HG02852 (cell line): ENCODE measurements at regions not wholly inside any gene's neighbourhood (a gene's known extent, or its start where the extent isn't known, plus 50 kb on each side); places are given as distances from the start of the nearest gene placed in this dataset.
A peak's percentile ranks its signal among the peaks of the same experiment; 100 is the strongest.
"Not testable (repeated sequence)": the region's sequence is repeated elsewhere in the genome, so short reads cannot be mapped to it uniquely, and the experiment has no call there.

Source experiments
- ATAC-seq: cut with Tn5 transposase; IDR thresholded peaks from one replicate; pipeline ENCODE4 v1.9.1; 2021; ENCODE audit warnings: mild to moderate bottlenecking, moderate library complexity; ENCODE audit not compliant: unreplicated experiment

DNA sequence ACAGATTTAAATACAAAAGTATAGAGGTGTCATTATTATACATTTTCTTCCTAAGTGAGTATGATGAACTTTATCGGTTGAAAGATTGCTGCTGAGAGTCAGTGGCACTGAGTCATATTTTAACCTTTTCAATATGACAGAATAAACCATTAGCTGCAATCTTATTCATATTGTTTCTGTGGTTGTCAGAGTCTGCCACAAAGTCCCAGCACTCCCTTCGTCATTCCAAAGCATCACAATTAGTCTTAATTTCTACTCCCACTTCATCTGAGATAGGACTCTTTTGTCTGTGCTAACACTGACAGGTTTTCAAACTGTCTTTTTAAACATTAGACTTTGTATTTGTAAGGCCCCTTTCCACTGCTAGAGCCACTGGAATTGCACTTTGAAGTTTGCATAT is 656.9 kb downstream of the MTRR start:
- no peak for ATAC-seq

DNA sequence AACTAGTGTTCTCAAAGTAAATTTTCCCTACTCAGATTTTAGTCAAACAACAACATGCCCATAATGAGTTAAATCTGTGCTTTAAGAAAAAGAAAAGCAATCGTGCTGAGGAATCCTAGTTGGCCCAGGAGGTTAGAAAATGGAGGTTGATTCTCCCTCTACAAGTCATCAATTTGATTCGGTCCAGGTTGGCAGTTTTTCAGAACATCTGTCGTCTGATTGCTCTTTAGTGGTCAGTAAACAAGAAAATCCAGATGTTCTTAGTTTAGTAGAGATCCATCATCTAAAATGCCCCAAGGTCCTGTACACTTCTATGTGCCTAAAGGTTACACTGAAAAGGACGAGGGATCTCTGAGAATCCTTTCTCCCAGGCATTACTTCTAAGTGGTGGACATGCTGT is 659.2 kb downstream of the MTRR start:
- ATAC-seq = no peak

DNA sequence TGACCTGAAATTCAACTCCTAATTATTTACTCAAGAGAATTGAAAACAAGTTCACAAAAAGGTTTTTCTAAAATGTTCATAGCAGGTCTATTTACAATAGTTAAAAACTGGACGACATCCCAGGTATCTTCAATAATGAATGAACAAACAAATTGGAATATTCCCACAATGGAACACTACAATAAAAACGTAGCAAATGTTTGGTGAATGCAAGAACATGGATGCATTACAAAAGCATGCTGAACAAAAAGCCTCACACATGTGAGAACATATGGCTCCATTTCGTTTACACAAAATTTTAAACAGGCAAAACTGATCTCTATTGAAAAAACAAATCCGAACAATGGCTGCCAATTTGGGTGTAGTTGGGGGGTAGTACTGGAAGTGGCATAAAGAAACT is 669.9 kb downstream of the MTRR start:
- ATAC-seq = no peak

DNA sequence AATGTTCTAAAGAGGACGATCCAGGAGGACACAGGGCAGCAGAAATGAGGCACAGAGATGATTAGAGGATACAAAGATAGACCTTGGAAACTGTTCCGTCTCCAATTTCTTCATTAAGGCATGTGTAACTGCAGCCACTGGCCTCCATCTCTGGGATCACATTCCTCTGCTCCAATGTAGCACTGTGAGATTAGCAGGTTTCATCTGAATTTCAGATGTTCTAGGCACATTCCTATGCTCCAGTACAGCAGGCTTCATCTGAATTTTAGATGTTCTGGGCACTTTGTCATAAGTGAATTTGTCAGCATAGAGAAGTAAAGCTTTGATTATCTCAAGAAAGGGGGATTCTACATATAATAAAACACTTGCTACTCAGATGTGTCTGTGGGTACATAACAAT is 671.4 kb downstream of the MTRR start:
- no peak for ATAC-seq

DNA sequence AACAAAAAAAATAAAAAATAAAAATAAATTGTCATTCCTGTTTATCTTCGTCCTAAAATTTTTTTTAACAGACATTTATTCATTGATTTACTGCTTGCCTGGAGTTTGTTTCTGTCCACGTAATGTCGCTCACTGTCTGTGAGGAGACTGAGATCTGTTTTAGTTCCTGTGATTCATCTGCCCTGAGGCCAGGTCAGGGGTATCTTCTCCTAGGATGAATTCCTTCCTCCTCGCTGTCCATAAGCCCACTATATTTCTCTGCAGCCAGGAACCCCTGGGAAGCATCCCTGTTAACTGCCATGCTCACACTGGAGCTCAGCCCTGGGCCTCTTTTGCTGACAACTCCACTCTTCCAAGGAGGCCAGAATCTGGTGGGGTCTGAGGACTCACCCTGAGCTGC is 682.0 kb downstream of the MTRR start:
- no peak for ATAC-seq

DNA sequence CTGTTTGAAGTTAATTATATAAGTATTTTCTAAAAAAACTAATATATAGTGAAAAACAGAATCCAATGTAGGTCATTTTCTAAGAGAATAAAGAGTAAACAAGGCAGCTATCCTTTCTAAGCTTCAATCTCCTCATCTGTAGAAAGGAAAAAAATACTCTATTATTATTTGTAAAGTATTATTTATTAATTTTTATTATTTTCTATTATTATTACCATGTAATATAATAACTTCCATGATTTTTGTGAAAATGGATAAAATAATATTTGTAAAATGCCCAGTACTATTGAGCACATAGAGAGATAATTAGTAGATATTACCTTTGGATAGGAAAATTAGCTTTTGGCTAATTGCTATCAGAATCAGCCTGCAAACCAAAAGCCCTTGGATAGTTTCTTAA is 684.4 kb downstream of the MTRR start:
- no peak for ATAC-seq

DNA sequence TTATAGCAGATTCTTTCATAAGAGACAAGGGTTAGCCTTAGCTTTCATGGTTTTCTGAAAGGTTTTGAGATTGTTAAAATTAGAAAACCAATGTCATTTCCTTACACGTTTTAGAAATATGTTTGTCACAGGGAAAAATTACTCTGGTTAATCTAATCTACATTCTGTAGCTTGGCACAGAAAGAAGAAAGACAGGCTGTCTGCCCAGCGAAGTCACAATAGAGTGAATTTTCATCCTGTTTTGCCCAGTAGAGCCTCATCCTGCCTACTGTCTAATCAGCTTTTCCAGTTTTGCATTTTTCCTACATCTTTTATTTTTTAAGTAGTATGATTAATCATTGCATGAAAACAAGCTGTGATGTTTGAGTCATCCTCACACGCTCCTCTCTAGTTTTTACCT is 688.8 kb downstream of the MTRR start:
- no peak for ATAC-seq

DNA sequence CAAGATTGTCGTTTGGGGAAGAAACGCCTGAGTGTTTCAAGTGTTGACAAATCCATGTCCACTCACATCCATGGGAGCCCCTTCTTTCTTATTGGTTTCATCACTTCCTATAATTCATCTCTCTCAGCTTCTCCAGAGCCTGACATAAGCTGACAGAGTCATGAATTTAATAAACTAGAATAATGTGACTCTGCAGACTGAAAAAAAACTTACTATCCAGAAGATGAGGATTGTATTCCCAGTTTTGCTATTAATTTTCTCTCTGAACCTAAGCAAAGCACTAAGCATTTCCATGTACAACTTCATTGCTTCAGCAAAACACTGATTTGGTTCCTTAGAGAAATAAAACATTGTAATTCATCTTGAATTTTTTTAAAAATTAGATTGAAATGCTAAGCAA is 691.8 kb downstream of the MTRR start:
- no peak for ATAC-seq

DNA sequence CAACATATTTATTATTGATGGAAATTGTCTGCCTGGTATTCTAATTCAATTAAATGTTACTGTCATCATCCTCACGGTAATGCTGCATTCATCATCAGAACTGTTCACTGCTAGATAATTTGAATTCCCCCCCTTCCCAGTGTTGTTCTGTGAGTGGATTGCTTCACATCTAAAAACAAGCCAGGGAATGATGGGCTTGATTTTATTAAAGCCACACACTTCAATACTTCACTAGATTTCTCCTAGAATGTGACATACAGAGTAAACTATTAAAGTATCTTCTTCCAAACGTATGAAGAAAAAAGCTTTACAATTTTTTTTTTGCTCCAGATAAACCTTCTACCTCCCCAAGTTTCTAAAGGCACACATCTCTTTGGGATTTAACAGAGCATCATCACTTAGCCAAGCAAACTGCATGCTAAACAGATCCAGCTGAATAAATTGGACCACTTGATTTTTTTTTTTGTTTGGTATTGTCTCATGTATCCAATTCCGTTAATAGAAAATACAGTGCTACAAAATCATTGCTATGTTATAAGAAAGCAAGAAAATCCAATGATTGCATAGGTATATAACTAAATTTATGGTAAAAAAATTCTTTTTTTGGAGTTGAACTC is 692.4 kb downstream of the MTRR start:
- ATAC-seq = no peak

DNA sequence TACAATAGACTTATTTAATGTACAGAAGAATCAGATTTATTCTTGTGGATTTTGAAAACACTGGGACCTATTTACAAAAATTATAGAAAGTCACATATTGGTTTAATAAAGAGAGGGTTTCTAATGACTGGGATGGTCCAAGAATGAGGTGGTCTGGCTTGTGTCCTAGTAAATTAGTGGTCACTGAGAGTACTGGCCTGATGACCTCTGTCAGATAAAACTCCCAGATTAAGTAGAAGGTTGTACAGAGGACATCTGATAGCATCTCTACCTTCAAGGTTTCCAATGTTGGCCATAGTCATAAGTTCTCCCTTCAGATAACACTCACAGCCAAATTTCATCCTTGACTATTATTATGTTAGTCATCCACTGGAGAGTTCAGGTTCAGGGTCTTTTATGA is 692.9 kb downstream of the MTRR start:
- no peak for ATAC-seq

DNA sequence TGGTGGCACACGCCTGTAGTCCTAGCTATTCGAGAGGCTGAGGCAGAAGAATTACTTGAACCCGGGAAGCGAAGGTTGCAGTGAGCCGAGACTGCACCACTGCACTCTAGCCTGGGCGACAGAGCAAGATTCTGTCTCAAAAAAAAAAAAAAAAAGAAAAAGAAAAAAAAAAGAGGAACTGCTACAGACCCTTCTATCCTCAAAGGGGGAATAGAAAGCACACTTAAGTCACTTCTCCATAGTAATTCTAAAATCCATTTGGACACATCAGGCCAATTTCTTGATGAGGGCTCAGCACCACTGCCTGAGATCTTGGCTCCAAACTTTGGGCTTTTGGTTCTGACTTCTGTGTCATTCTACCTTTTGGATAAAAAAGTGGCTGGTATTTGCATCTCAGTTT is 694.6 kb downstream of the MTRR start:
- not testable (repeated sequence) for ATAC-seq

DNA sequence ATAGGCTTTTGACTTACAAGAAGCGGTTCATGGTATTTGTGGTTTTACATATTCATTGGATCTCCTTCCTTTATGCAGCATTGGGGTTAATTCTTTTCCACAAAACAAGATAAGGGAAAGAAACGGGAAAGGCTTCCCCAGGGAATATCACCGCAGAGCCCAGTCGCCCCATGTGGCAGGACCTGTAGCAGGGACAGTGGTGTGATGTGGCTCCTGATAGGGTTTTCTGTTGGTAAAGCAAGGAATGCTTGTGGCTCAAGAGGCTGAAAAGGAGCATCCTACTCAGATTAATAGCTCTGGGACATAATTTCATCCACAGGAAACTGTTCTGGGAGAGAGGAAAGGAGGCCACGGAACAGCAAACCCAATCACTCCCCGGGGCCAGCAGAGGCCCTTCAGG is 699.9 kb downstream of the MTRR start:
- ATAC-seq = no peak

DNA sequence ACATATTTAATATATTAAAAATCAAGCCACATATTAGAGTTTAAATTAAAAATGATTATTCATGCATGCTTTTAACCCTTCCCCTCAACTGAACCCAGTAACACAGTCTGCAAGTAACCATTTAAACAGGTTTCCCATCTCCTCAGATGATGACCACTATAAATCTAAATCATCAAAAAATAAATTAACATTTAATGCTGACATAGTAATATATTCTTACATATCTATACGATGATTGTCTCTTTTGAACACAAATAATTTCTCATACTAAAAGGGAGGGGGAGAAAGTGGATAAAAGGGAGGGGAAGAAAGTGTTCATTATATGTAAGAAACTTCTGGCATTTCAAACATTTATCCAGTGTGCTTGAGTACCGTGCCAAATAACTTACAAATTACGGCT is 701.6 kb downstream of the MTRR start:
- ATAC-seq = no peak

DNA sequence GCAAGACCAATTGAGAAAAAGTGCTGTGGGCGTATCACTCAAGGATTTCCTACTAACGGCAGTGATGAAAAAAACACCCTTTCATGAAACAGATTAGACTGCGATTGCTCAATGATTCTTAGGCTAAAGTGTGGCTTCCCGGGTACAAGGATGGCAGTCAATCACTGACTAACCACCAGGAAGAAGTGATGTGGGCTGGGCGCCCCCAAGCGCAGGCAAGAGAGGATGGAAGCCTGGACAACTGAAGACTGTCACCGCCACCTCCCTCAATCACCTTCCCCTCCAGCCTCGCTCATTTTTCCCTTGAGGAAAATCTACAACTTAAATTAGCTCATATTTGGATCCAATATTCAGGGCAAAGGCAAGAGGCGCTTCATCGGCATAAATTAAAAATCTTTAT is 707.2 kb downstream of the MTRR start:
- ATAC-seq = no peak

DNA sequence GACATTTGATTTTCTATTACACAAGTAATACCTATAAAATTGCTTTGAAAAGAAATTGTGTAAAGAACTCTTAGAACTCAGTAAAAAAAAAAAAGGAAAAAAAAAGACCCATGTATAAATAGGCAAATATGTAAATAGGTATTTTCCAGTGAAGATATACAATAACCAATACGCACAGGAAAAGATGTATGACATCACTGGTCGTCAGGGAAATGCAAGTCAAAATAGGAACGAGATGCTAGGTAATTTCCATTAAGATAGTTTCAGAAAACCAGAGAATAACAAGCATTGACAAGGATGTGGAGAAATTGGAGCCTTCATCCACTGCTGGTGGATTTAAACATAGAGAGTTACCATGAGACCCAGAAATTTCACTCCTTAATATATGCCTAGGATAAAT is 708.8 kb downstream of the MTRR start:
- ATAC-seq = peak; percentile 88

DNA sequence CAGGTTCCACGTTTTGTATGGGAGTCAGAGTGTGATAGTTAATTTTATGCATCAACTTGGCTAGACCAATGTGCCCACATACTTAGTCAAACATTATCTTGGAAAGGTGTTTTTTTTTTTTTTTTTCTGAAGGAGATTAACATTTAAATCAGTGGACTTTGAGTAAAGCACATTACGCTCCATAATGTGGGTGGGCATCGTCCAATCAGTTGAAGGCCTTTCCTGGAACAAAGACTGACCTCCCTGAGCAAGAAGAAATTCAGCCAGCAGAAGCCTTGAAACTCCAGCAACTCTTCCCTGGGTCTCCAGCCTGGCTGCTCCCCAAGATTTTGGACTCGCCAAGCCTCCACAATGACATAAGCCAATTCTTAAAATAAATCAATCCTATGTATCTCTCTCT is 711.4 kb downstream of the MTRR start:
- ATAC-seq = no peak

DNA sequence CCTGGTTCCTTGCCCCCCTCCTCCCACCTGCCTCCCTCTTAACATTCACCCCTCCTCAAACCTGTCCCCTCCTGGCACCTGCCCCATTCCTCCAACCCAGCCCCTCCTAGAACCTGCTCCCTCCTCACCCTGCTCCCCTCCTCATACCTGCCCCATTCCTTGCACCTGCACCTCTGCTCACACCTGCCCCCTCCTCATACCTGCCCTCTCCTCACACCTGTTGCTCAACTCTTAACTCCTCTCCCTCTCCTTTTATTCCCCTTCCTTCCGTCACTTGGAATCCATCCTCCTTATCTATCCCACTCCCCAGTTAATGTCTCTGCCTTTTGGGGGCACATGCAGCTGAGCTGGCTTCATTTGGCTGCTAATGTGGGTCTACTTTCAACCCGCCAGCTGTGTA is 712.1 kb downstream of the MTRR start:
- ATAC-seq = no peak

DNA sequence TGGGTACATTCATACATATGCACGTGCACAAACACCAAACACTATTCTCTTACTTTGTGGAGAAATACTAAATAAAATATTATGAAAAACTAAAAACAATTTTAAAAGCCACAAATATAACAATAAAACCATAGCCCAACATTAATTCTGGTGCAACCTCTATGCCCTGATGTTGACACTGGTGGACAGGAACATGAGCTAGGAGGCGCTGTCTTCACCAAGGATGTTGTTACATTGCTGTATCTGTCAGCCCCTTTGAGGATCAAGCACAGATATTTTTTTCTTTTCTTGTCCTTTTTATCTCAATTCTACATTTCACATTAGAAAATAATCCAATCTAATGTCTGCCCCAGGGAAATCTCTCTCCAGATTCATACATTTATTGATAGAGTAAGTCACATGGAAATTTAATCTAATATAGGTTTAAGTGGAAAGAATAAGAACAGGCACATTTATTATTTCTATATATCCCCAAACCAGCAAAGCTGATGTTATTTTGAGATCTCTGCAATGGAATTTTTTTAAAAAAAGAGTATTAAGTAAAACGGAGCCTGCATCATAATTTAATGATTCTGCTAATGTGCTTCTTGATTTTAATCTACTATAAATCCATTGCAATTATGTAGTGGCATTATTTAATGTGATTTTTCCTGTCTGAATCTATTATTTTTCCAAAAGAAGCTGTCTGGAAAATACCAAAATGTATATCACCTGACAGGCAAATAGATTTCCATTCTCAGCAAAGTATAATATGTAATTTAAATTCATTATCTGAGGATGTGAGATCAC is 716.5 kb downstream of the MTRR start:
- no peak for ATAC-seq

DNA sequence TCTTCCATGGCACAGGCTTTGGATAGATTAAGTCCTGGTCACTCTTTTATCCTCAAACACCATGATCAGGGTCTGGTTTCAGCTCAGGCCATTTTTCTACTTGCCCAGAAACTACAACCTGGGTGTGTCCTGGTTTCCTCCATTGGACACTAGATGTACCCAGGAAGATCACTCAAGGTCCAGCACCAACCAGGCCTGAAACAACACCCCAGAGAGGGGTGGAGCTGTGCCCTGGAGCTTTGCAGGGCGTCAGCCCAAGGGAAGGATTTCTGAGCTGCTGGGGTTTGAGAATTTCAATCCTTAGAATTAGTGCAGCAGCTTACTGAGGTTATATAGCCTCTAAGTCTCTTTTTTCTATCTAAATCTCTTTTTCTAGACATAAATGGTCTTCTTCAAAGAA is 722.0 kb downstream of the MTRR start:
- no peak for ATAC-seq

DNA sequence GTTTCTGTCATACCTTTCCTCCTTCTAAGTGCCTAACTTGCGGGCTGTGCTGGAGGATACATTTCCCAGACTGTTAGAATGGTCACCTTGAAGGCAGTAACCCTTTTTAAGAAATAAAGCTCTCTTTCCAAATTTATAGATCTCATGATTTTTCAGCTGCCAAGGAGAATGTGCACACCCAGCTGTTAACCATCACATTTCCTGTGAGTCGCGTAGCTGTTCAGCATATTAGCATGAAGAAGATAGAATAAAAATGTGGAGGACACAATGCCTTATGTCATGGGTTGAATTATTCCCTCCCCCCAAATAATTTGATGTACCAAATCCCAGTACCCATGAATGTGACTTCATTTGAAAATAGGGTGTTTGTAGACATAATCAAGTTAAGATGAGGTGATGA is 729.4 kb downstream of the MTRR start:
- ATAC-seq = no peak

DNA sequence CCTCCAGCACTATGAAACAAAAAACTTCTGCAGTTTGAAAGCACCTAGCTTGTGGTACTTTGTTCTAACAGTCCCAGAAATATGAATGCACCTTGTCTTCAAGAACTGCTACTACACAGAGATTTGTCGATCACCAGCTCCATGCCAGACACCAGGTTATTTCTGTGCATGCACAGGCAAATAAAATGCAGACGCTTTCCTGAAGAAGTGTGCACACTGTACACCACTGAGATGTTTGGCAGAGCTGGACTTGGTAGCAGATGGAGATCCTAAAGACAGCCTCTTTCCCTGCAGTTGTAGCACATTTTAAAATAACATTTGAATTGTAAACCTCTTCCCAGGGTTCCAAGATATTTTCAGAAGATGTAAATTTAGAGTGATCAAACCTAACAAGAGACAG is 730.0 kb downstream of the MTRR start:
- ATAC-seq = no peak

DNA sequence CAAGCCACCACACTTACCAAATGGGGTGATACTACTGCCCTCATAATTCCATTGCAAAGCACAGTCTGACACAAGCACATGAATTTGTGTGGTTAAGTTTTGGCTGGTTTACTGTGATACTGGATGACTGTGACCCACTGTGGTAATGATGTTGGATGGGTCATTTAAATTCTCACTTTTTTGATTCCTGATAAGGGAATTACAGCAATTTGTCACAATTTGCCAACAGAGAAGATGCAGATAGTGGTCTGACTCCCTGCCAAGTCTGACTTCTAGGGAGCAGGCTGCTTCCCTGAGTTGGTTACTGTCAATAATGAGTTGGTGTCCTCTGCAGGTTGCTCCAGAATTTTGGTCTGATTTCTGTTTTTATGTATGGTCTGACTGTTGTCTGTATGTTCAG is 731.9 kb downstream of the MTRR start:
- no peak for ATAC-seq

DNA sequence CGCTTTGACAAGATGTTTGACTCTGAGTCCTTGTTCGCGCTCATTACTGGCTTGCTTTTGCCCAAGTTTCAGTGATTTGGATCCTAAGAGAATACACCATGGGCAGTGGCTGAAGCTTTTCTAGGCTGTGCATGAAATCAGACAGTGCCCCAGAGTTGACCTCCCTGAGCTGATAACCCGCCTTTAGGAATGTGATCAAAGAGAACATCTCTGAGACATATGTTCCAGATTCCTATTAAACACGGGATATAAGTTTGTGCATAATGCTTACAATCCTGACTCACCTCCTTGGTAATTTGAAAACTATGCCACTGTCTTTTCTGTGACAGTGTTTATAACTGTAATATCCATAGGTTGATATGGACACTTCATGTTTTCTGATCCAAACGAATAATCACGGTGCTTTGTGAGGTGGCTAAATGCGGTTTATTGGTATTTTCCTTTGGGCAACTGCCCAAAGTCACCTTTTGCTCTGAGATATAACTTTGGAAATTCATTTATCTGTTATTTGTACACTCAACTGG is 732.9 kb downstream of the MTRR start:
- no peak for ATAC-seq
